LoVo (cell line): ENCODE measurements at regions not wholly inside any gene's neighbourhood (a gene's known extent, or its start where the extent isn't known, plus 50 kb on each side); places are given as distances from the start of the nearest gene placed in this dataset.

Experiments used
- DNase-seq: peaks from one replicate; pipeline ENCODE4 v3.0.0-alpha.2; 2016; ENCODE audit warnings: low spot score

- no peak for DNase-seq
Measured at GRCh38 chr2:144242311-144242710, 277.6 kb downstream of the ZEB2 start.

- no peak for DNase-seq
Measured at GRCh38 chr2:144241801-144242200, 278.1 kb downstream of the ZEB2 start.

GRCh38 chr2:144240656-144241339, 279.1 kb downstream of the ZEB2 start:
- no peak for DNase-seq

GRCh38 chr2:144239726-144240125, 280.2 kb downstream of the ZEB2 start:
- no peak for DNase-seq

GRCh38 chr2:144239306-144239705, 280.6 kb downstream of the ZEB2 start:
- no peak for DNase-seq

- DNase-seq = no peak
Measured at GRCh38 chr2:144237830-144238627, 281.9 kb downstream of the ZEB2 start.

GRCh38 chr2:144237108-144237507, 282.8 kb downstream of the ZEB2 start:
- DNase-seq = no peak

GRCh38 chr2:144235050-144235449, 284.9 kb downstream of the ZEB2 start:
- no peak for DNase-seq

- no peak for DNase-seq
Measured at GRCh38 chr2:144234542-144234871, 285.4 kb downstream of the ZEB2 start.

GRCh38 chr2:144233733-144234541, 286.0 kb downstream of the ZEB2 start:
- no peak for DNase-seq

GRCh38 chr2:144233317-144233716, 286.6 kb downstream of the ZEB2 start:
- no peak for DNase-seq

- peak; percentile 5 for DNase-seq
Measured at GRCh38 chr2:144230448-144231085, 289.4 kb downstream of the ZEB2 start.

- no peak for DNase-seq
Measured at GRCh38 chr2:144230033-144230432, 289.9 kb downstream of the ZEB2 start.

- no peak for DNase-seq
Measured at GRCh38 chr2:144229296-144229695, 290.6 kb downstream of the ZEB2 start.

GRCh38 chr2:144227427-144228105, 292.4 kb downstream of the ZEB2 start:
- DNase-seq = no peak

- no peak for DNase-seq
Measured at GRCh38 chr2:144225076-144225475, 294.8 kb downstream of the ZEB2 start.

- DNase-seq = no peak
Measured at GRCh38 chr2:144224472-144224871, 295.4 kb downstream of the ZEB2 start.

GRCh38 chr2:144219979-144220378, 299.9 kb downstream of the ZEB2 start:
- no peak for DNase-seq

- no peak for DNase-seq
Measured at GRCh38 chr2:144217853-144218633, 301.9 kb downstream of the ZEB2 start.

- no peak for DNase-seq
Measured at GRCh38 chr2:144215701-144216675, 303.9 kb downstream of the ZEB2 start.
